K562 (cell line): ENCODE measurements at regions not wholly inside any gene's neighbourhood (a gene's known extent, or its start where the extent isn't known, plus 50 kb on each side); places are given as distances from the start of the nearest gene placed in this dataset.

ENCODE experiments used
- ATAC-seq: fragments of 200-7000 bp; cut with Tn5 transposase; 3 replicates; pipeline ENCODE4 v1.9.1; 2020; ENCODE audit warnings: moderate library complexity
- BruUV-seq: library from RNA; stranded (reverse); fragments of 400-500 nt; replicated peaks from 2 replicates; lab custom pipeline; 2021; lab: Mats Ljungman, UMichigan
- CTCF ChIA-PET: fragments of 300-600 bp; formaldehyde crosslinking; extraction: SDS; loops from one replicate; lab custom pipeline; 2021; ENCODE audit warnings: low intra/inter-chr PET ratio; lab: Yijun Ruan, JAX
- POLR2A ChIA-PET: fragments of 300-600, 350-650 bp; sonication (Branson Sonifier 250); formaldehyde crosslinking; extraction: SDS; loops from one replicate; lab custom pipeline; 2021; ENCODE audit warnings: antibody characterized with exemption, inconsistent platforms; lab: Yijun Ruan, JAX
- DNase-seq, 4 experiments: peaks; one replicate each; pipeline versions ENCODE4 v3.0.0 to v3.0.0-alpha.2; 2011 to 2018; ENCODE audit warnings: low spot score in 3 of 4, mixed read lengths in 3 of 4; ENCODE audit errors: extremely low read depth in 1 of 4
- FAIRE-seq: peaks from 2 replicates; lab custom pipeline; 2011; peaks lifted over from hg19 to GRCh38; lab: Jason Lieb, UNC
- H2AFZ ChIP-seq: 2 replicates; pipeline ENCODE4 v1.6.0; 2011; ENCODE audit warnings: low read depth, low read length, control low read depth, inconsistent platforms
- H3K27ac ChIP-seq: fragments of 200-600 bp; 3 replicates; pipeline ENCODE4 v1.8.0; 2011; ENCODE audit warnings: low read depth, mild to moderate bottlenecking, control low read depth, inconsistent platforms, low read length, moderate library complexity, mixed read lengths; ENCODE audit errors: extremely low read depth
- H3K27me3 ChIP-seq, 2 experiments: fragments of 300-600 bp in 1 of 2; 2 replicates in 1 of 2; 3 replicates in 1 of 2; pipeline versions ENCODE4 v1.6.0 to v1.8.0; 2011; ENCODE audit warnings: inconsistent platforms in 2 of 2, low read length in 2 of 2, mild to moderate bottlenecking in 1 of 2, mixed read lengths in 1 of 2, moderate library complexity in 1 of 2; ENCODE audit not compliant: control insufficient read depth in 2 of 2, insufficient read depth in 2 of 2
- H3K36me3 ChIP-seq: fragments of 300-600 bp; 3 replicates; pipeline ENCODE4 v1.8.0; 2011; ENCODE audit warnings: mild to moderate bottlenecking, low read length, inconsistent platforms; ENCODE audit not compliant: control insufficient read depth, insufficient read depth
- H3K4me1 ChIP-seq, 2 experiments: fragments of 200-600 bp in 1 of 2; replicated peaks in 1 of 2; 2 replicates in 1 of 2; 3 replicates in 1 of 2; pipeline versions ENCODE4 v1.5.1 to v1.8.0; 2011; ENCODE audit warnings: inconsistent platforms in 2 of 2, low read length in 2 of 2, mild to moderate bottlenecking in 1 of 2, mixed read lengths in 1 of 2, moderate library complexity in 1 of 2; ENCODE audit not compliant: control insufficient read depth in 2 of 2, insufficient read depth in 2 of 2
- H3K4me2 ChIP-seq: 2 replicates; pipeline ENCODE4 v1.6.1; 2011; ENCODE audit warnings: low read length, control low read depth, inconsistent platforms, mixed read lengths; ENCODE audit not compliant: insufficient read depth
- H3K4me3 ChIP-seq: fragments of 200-600 bp; sonication (generic), shearing (Covaris generic); 2 replicates; pipeline ENCODE4 v1.5.1; 2016; ENCODE audit warnings: control low read depth, inconsistent platforms
- H3K79me2 ChIP-seq: fragments of 200-600 bp; 3 replicates; pipeline ENCODE4 v1.8.0; 2011; ENCODE audit warnings: low read length, inconsistent platforms; ENCODE audit not compliant: control insufficient read depth, insufficient read depth
- H3K9ac ChIP-seq, 2 experiments: 2 replicates each; pipeline versions ENCODE4 v1.6.0 to v1.6.1; 2011; ENCODE audit warnings: low read depth in 2 of 2, low read length in 2 of 2, control low read depth in 1 of 2, inconsistent platforms in 1 of 2, mild to moderate bottlenecking in 1 of 2, mixed read lengths in 1 of 2; ENCODE audit not compliant: insufficient read depth in 1 of 2
- H3K9me1 ChIP-seq: one replicate; pipeline ENCODE4 v1.6.0; 2011; ENCODE audit warnings: inconsistent platforms, mild to moderate bottlenecking, low read length, moderate library complexity; ENCODE audit not compliant: control insufficient read depth, insufficient read depth
- H3K9me3 ChIP-seq: replicated peaks from 2 replicates; pipeline ENCODE4 v1.5.1; 2011; ENCODE audit warnings: low read depth, low read length, inconsistent platforms; ENCODE audit not compliant: control insufficient read depth, insufficient read depth
- H4K20me1 ChIP-seq: replicated peaks from 2 replicates; pipeline ENCODE4 v1.6.1; 2011; ENCODE audit warnings: low read length, inconsistent platforms, mixed read lengths; ENCODE audit not compliant: control insufficient read depth, insufficient read depth
- ASH1L ChIP-seq: fragments of 450-650 bp; IDR thresholded peaks from 2 replicates; pipeline ENCODE4 v1.6.1; 2018; ENCODE audit warnings: borderline replicate concordance, mild to moderate bottlenecking, low read depth; ENCODE audit not compliant: partially characterized antibody
- CBX3 ChIP-seq, 2 experiments: IDR thresholded peaks; 1 replicate in 1 of 2; 2 replicates in 1 of 2; pipeline ENCODE4 v1.6.1; 2012; ENCODE audit warnings: inconsistent platforms in 2 of 2, low read length in 2 of 2, borderline replicate concordance in 1 of 2, control low read depth in 1 of 2
- CREM ChIP-seq: IDR thresholded peaks from 2 replicates; pipeline ENCODE4 v1.6.1; 2014; ENCODE audit warnings: antibody characterized with exemption, low read depth
- DIDO1 ChIP-seq: fragments of 450-650 bp; IDR thresholded peaks from 2 replicates; pipeline ENCODE4 v1.6.1; 2016; ENCODE audit warnings: low read depth, missing biosample characterization, missing genetic modification characterization
- DLX4 ChIP-seq: fragments of 250-450 bp; sonication (Bioruptor Pico); IDR thresholded peaks from 2 replicates; pipeline ENCODE4 v1.6.1; 2021; ENCODE audit warnings: mild to moderate bottlenecking
- L3MBTL2 ChIP-seq: fragments of 450-650 bp; IDR thresholded peaks from 2 replicates; pipeline ENCODE4 v1.6.1; 2016; ENCODE audit warnings: mild to moderate bottlenecking, moderate library complexity
- POLR2AphosphoS5 ChIP-seq: IDR thresholded peaks from 2 replicates; pipeline ENCODE4 v1.6.1; 2011; ENCODE audit warnings: mild to moderate bottlenecking, low read depth, low read length, moderate library complexity; ENCODE audit not compliant: control insufficient read depth, insufficient read depth
- PTTG1 ChIP-seq: fragments of 450-650 bp; IDR thresholded peaks from 2 replicates; pipeline ENCODE4 v1.6.1; 2016; ENCODE audit warnings: low read depth, mild to moderate bottlenecking, missing genetic modification characterization, missing compliant biosample characterization
- RNF219 ChIP-seq: fragments of 250-450 bp; sonication (Bioruptor Pico); IDR thresholded peaks from 2 replicates; pipeline ENCODE4 v1.5.0; 2022; ENCODE audit warnings: mild to moderate bottlenecking
- SNRNP70 ChIP-seq: fragments of 200-400 bp; formaldehyde crosslinking; optimal IDR thresholded peaks from 2 replicates; pipeline ENCODE3; 2017; ENCODE audit warnings: low read depth, low read length
- TEAD2 ChIP-seq: fragments of 450-650 bp; IDR thresholded peaks from 2 replicates; pipeline ENCODE4 v1.6.1; 2016; ENCODE audit warnings: missing genetic modification characterization, control low read depth, missing compliant biosample characterization
- ZC3H11A ChIP-seq: IDR thresholded peaks from 2 replicates; pipeline ENCODE4 v1.6.1; 2012; ENCODE audit warnings: low read depth, low read length, improper control_type of control experiment
- ZNF311 ChIP-seq: fragments of 250-450 bp; sonication (Bioruptor Pico); IDR thresholded peaks from 2 replicates; pipeline ENCODE4 v1.4.0; 2020; ENCODE audit warnings: mild to moderate bottlenecking, moderate library complexity
- WGBS: fragments of 100-300 bp; shearing (Covaris generic); methylation state at CpG from one replicate; pipeline ENCODE4 v1.1.6; 2016; ENCODE audit warnings: low coverage, mixed read lengths; ENCODE audit not compliant: insufficient coverage; ENCODE audit errors: missing lambda C conversion rate; 5-methylcytosine and 5-hydroxymethylcytosine counted together
- in situ Hi-C: fragments of 300-500 bp; cut with MboI; formaldehyde crosslinking; loops from 4 replicates; pipeline ENCODE4 v1.15.0; 2018; ENCODE audit warnings: inconsistent platforms, mixed read lengths
- intact Hi-C: fragments of 100-400 bp; cut with micrococcal nuclease; formaldehyde crosslinking; loops from 2 replicates; pipeline ENCODE4 v1.14.2; 2022
- TF ChIP-seq, protein P1 (sequence below): sonication (generic); formaldehyde crosslinking; IDR thresholded peaks from 2 replicates; pipeline ENCODE4 v1.5.0; 2020; ENCODE audit warnings: missing genetic modification reagents

- Histone ChIP-seq H4K20me1 (no peaks in the 10 kb centered on the region), H3K79me2 (no peaks in the 10 kb centered on the region), H3K27me3 (no peaks in the 10 kb centered on the region), H2AFZ (no peak overlapping the region), H3K4me2 (no peak overlapping the region), H3K9me1 (no peaks in the 10 kb centered on the region), H3K36me3 (no peaks in the 10 kb centered on the region), H3K27ac (no peak overlapping the region), H3K9ac (no peak overlapping the region), H3K9me3 (no peaks in the 10 kb centered on the region; the same call in 1 of the 2 replicates), H3K4me3 (no peak overlapping the region), H3K4me1 (no peaks in the 10 kb centered on the region)
- ATAC-seq (no peak), DNase-seq (no peak), FAIRE-seq (no peak)
- ChIA-PET CTCF (no interaction called here), POLR2A (no interaction called here)
- in situ Hi-C loops (no loop called here), intact Hi-C loops (no loop called here)
- TF ChIP-seq DLX4 (CRISPR knock-in tag) (no peak), SNRNP70 (no peak), DIDO1 (tag) (no peak)
- WGBS: 0% methylated on average over 4 of the region's 4 CpGs
- BruUV-seq: no TSS peak
Observed at GRCh38 chr18:29012883-29013465, 836.0 kb upstream of the CDH2 start.

DNA sequence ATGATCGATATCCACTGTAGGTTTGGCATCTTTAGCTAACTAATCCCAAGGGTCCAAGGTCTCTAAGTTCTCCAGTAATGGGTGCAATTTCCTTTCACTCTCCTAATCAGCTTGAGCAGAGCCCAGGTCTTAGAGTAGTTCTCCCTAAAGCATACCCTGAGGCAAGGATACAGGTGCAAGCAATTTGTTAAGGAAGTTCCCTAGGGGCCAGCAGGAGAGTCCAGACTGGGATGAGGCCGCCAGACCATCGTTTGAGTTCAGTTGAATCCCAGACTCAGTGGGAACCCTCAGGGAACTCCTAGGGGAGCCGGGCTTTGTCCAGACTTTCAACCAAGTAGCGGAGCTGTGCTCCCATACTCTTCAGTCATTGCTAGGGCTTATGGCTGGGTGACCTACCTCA lies 835.4 kb upstream of the CDH2 start:
- Histone ChIP-seq H3K9ac (no peak overlapping the region), H2AFZ (no peak overlapping the region), H3K4me3 (no peak overlapping the region), H3K27ac (no peak overlapping the region), H3K9me3 (no peaks in the 10 kb centered on the region; the same call in 1 of the 2 replicates), H3K36me3 (no peaks in the 10 kb centered on the region), H4K20me1 (no peaks in the 10 kb centered on the region), H3K79me2 (no peaks in the 10 kb centered on the region), H3K27me3 (no peaks in the 10 kb centered on the region), H3K9me1 (no peaks in the 10 kb centered on the region), H3K4me1 (no peaks in the 10 kb centered on the region), H3K4me2 (no peak overlapping the region)
- no TSS peak for BruUV-seq
- DNase-seq (no peak), ATAC-seq (no peak), FAIRE-seq (no peak)
- intact Hi-C loops (no loop called here), in situ Hi-C loops (no loop called here)
- CTCF ChIA-PET: no interaction called here
- POLR2A ChIA-PET: no interaction called here
- 2% methylated on average over 5 of the region's 5 CpGs for WGBS
- TF ChIP-seq CBX3 (IDR thresholded peaks at IDR 0.05; ENCODE audit: borderline replicate concordance in 1 of 2, low read length in 2 of 2): no peak
- no peak for TF ChIP-seq POLR2AphosphoS5
- no peak for TF ChIP-seq RNF219 (CRISPR knock-in tag)
- no peak for TF ChIP-seq ASH1L
- no peak for TF ChIP-seq CREM
- no peak for TF ChIP-seq TEAD2
- no peak for TF ChIP-seq PTTG1 (tag)
- TF ChIP-seq, protein P1, sequence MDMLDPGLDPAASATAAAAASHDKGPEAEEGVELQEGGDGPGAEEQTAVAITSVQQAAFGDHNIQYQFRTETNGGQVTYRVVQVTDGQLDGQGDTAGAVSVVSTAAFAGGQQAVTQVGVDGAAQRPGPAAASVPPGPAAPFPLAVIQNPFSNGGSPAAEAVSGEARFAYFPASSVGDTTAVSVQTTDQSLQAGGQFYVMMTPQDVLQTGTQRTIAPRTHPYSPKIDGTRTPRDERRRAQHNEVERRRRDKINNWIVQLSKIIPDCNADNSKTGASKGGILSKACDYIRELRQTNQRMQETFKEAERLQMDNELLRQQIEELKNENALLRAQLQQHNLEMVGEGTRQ (CRISPR knock-in tag): no peak
- TF ChIP-seq ZC3H11A: no peak
- no peak for TF ChIP-seq L3MBTL2
- no peak for TF ChIP-seq ZNF311 (CRISPR knock-in tag)
